Mammary epithelial cell (primary cell): ENCODE measurements at regions not wholly inside any gene's neighbourhood (a gene's known extent, or its start where the extent isn't known, plus 50 kb on each side); places are given as distances from the start of the nearest gene placed in this dataset.

ENCODE experiments used
- CTCF ChIP-seq, 2 donors: IDR thresholded peaks in 1 of 2; conservative IDR thresholded peaks in 1 of 2; 2 replicates each; pipeline ENCODE4 v1.5.1; 2011 to 2012; ENCODE audit warnings: inconsistent platforms in 2 of 2, low read length in 2 of 2, mild to moderate bottlenecking in 2 of 2, control low read depth in 1 of 2, low read depth in 1 of 2; ENCODE audit not compliant: insufficient read depth in 1 of 2; ENCODE audit errors: extremely low read depth in 1 of 2
- EZH2 ChIP-seq: IDR thresholded peaks from 2 replicates; pipeline ENCODE4 v1.6.1; 2012; ENCODE audit warnings: low read length, inconsistent platforms, borderline replicate concordance

DNA sequence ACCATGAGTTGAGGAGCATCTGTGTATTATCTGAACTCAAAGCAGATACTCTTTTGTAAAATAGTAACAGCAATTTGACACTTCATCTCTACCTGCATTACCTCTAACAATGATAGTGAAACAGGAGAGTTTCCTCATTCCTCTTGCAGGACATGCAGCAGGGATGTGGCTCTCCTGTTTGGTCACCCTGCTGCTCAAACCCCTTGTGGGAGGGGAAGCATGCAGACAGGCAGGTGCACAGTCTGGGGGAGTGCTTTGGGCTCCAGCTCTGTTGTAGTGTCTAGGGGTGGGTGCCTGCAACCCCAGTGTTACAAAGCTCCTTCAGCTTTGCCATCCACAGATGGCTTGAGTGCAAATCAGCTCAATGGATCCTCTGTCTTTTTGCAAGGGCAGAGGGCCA is 827.6 kb downstream of the DACH1 start:
- TF ChIP-seq CTCF (conservative IDR thresholded peaks at IDR 0.05 in 1 of 2, IDR thresholded peaks at IDR 0.05 in 1 of 2; ENCODE audit: extremely low read depth in 1 of 2, insufficient read depth in 1 of 2, low read depth in 1 of 2, low read length in 2 of 2): no peak
- no peak for TF ChIP-seq EZH2
